ENCODE measurements at regions not wholly inside any gene's neighbourhood (a gene's known extent, or its start where the extent isn't known, plus 50 kb on each side); places are given as distances from the start of the nearest gene placed in this dataset.

DNA sequence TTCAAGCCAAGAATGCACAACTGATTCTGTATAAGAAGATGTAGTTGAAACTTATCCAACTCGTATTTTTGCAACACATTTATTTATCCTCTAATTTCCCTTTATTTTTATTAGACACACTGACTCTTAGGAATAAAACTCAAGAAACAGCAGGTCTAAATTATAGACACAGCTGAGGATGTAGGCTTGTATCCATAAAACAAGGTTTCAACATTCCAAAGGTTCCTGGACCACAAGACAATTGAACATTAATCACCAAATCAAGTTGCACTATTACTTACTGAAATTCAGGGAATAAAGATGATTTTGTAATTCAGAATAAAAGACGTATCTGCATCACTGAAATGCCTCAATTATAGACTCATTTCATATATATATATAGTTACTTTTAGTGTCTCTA lies 683.5 kb upstream of the GRIA3 start:
- no peak for TF ChIP-seq POLR2A (IDR thresholded peaks at IDR 0.05)
- TF ChIP-seq, protein P1, sequence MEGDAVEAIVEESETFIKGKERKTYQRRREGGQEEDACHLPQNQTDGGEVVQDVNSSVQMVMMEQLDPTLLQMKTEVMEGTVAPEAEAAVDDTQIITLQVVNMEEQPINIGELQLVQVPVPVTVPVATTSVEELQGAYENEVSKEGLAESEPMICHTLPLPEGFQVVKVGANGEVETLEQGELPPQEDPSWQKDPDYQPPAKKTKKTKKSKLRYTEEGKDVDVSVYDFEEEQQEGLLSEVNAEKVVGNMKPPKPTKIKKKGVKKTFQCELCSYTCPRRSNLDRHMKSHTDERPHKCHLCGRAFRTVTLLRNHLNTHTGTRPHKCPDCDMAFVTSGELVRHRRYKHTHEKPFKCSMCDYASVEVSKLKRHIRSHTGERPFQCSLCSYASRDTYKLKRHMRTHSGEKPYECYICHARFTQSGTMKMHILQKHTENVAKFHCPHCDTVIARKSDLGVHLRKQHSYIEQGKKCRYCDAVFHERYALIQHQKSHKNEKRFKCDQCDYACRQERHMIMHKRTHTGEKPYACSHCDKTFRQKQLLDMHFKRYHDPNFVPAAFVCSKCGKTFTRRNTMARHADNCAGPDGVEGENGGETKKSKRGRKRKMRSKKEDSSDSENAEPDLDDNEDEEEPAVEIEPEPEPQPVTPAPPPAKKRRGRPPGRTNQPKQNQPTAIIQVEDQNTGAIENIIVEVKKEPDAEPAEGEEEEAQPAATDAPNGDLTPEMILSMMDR (IDR thresholded peaks at IDR 0.05): no peak
- no peak overlapping the region for H3K27ac ChIP-seq
- intact Hi-C loops (cut with DNase I; ENCODE audit: low total_unique reads): no loop called here
- 65 to 74% methylated on average over 2 of the region's 2 CpGs for WGBS, 2 donors
- no peaks in the 10 kb centered on the region for H3K9me3 ChIP-seq
- no peak overlapping the region for H3K4me3 ChIP-seq
- no peaks in the 10 kb centered on the region for H3K4me1 ChIP-seq
- H3K36me3 ChIP-seq (ENCODE audit: low read depth, missing control alignments): no peaks in the 10 kb centered on the region
- H3K27me3 ChIP-seq: no peaks in the 10 kb centered on the region
- no peak for DNase-seq

DNA sequence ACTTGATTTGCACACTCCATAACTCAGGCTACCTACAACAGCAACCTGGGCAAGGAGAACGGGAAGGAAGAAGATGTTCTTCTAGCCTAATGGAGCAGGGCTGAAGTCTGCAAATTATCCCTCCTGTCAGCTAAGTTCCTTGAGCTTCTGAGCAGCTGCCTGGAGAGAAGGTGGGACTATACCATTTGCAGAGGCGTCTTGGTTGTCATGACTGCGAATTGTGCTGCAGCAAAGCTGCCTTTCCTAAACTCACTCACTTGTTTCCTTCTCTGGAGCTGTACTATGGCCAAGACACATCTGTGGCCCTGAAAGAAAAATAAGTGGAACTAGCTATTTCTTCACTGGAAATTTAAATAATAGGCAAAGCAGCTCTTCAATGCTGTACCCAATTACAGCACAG lies 682.4 kb upstream of the GRIA3 start:
- H3K4me1 ChIP-seq: no peaks in the 10 kb centered on the region
- H3K27me3 ChIP-seq: no peaks in the 10 kb centered on the region
- TF ChIP-seq, protein P1 (IDR thresholded peaks at IDR 0.05): no peak
- no peak for TF ChIP-seq POLR2A (IDR thresholded peaks at IDR 0.05)
- H3K36me3 ChIP-seq (ENCODE audit: low read depth, missing control alignments): no peaks in the 10 kb centered on the region
- H3K4me3 ChIP-seq: no peak overlapping the region
- intact Hi-C loops (cut with DNase I; ENCODE audit: low total_unique reads): no loop called here
- 59 to 64% methylated on average over 3 of the region's 3 CpGs for WGBS, 2 donors
- no peak for DNase-seq
- H3K27ac ChIP-seq: no peak overlapping the region
- no peaks in the 10 kb centered on the region for H3K9me3 ChIP-seq

DNA sequence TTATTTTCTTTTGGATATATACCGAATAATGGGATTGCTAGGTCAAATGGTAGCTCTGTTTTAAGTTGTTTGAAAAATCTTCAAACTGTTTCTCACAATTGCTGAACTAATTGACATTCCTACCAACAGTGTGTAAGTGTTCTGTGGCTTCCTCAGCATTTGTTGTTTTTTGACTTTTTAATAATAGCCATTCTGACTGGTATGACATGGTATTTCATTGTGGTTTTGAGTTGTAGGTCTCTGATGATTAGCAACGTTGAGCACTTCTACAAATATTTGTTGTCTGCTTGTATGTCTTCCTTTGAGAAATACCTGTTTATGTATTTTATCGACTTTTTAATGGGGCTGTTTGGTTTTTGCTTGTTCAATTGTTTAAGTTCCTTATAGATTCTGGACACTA lies 680.1 kb upstream of the GRIA3 start:
- TF ChIP-seq, protein P1 (IDR thresholded peaks at IDR 0.05): no peak
- no peak for TF ChIP-seq POLR2A (IDR thresholded peaks at IDR 0.05)
- no peak overlapping the region for H3K4me3 ChIP-seq
- no peaks in the 10 kb centered on the region for H3K27me3 ChIP-seq
- no peaks in the 10 kb centered on the region for H3K4me1 ChIP-seq
- intact Hi-C loops (cut with DNase I; ENCODE audit: low total_unique reads): no loop called here
- no peak for DNase-seq
- H3K36me3 ChIP-seq (ENCODE audit: low read depth, missing control alignments): no peaks in the 10 kb centered on the region
- WGBS, 2 donors: 65 to 74% methylated on average over 3 of the region's 3 CpGs
- H3K9me3 ChIP-seq: no peaks in the 10 kb centered on the region
- H3K27ac ChIP-seq: no peak overlapping the region

DNA sequence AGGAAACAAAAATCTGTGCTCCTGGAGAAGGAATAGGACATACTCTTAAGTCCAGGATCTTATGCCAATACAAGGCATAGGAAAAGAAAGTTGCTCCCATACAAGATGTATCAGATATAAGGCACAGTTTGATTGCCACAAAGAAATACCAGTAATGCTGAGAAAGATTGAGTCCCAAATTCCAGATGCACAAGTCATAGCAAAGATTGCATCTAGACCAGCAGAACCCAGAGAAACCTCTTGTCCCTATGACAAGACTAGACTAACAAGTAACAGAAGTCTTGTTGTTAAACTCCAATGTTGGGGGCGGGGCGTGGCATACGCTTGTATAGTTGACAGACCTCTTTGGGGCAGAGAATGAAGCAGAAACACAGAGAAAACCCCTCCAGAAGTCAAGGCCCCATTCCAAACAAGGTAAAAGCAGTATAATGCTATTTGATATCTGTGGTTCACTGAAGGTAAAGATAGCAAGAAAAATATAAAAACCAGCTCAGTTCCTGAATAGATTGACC lies 671.5 kb upstream of the GRIA3 start:
- Histone ChIP-seq H3K27me3 (no peaks in the 10 kb centered on the region), H3K4me1 (no peaks in the 10 kb centered on the region), H3K36me3 (ENCODE audit: low read depth, missing control alignments) (no peaks in the 10 kb centered on the region), H3K9me3 (no peaks in the 10 kb centered on the region), H3K27ac (no peak overlapping the region), H3K4me3 (no peak overlapping the region)
- WGBS, 2 donors: 76 to 95% methylated on average over 3 of the region's 3 CpGs
- TF ChIP-seq, protein P1 (IDR thresholded peaks at IDR 0.05): no peak
- TF ChIP-seq POLR2A (IDR thresholded peaks at IDR 0.05): no peak
- DNase-seq: no peak
- intact Hi-C loops (cut with DNase I; ENCODE audit: low total_unique reads): no loop called here

DNA sequence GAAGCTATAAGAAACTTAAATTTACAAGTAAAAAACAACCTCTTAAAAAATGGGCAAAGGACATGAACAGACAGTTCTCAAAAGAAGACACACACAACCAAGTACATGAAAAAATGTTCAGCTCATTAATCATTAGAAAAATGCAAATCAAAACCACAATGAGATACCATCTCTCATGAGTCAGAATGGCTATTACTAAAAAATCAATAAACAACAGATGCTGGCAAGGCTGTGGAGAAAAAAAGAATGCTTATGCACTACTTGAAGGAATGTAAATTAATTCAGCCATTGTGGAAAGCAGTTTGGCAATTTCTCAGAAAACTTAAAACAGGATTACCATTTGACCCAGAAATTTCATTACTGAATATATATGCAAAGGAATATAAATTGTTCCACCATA lies 666.3 kb upstream of the GRIA3 start:
- H3K4me3 ChIP-seq: no peak overlapping the region
- H3K9me3 ChIP-seq: no peaks in the 10 kb centered on the region
- TF ChIP-seq POLR2A (IDR thresholded peaks at IDR 0.05): no peak
- TF ChIP-seq, protein P1 (IDR thresholded peaks at IDR 0.05): no peak
- no peaks in the 10 kb centered on the region for H3K4me1 ChIP-seq
- DNase-seq: no peak
- H3K27me3 ChIP-seq: no peaks in the 10 kb centered on the region
- H3K27ac ChIP-seq: no peak overlapping the region
- intact Hi-C loops (cut with DNase I; ENCODE audit: low total_unique reads): no loop called here
- H3K36me3 ChIP-seq (ENCODE audit: low read depth, missing control alignments): no peaks in the 10 kb centered on the region

All from testis (tissue), 2 donors.